D721Med (cell line): ENCODE measurements at regions not wholly inside any gene's neighbourhood (a gene's known extent, or its start where the extent isn't known, plus 50 kb on each side); places are given as distances from the start of the nearest gene placed in this dataset.
"Not testable (repeated sequence)": the region's sequence is repeated elsewhere in the genome, so short reads cannot be mapped to it uniquely, and the experiment has no call there.

Source experiments
- DNase-seq: peaks from one replicate; pipeline ENCODE4 v3.0.0; 2011; ENCODE audit warnings: low spot score; ENCODE audit not compliant: insufficient read length
- FAIRE-seq: peaks from 2 replicates; lab custom pipeline; 2011; peaks lifted over from hg19 to GRCh38; lab: Jason Lieb, UNC
- TF ChIP-seq, protein P1 (sequence below): IDR thresholded peaks from 2 replicates; pipeline ENCODE4 v1.5.1; 2012; ENCODE audit warnings: mild to moderate bottlenecking, control low read depth; ENCODE audit not compliant: insufficient read depth; ENCODE audit errors: missing control alignments

DNA sequence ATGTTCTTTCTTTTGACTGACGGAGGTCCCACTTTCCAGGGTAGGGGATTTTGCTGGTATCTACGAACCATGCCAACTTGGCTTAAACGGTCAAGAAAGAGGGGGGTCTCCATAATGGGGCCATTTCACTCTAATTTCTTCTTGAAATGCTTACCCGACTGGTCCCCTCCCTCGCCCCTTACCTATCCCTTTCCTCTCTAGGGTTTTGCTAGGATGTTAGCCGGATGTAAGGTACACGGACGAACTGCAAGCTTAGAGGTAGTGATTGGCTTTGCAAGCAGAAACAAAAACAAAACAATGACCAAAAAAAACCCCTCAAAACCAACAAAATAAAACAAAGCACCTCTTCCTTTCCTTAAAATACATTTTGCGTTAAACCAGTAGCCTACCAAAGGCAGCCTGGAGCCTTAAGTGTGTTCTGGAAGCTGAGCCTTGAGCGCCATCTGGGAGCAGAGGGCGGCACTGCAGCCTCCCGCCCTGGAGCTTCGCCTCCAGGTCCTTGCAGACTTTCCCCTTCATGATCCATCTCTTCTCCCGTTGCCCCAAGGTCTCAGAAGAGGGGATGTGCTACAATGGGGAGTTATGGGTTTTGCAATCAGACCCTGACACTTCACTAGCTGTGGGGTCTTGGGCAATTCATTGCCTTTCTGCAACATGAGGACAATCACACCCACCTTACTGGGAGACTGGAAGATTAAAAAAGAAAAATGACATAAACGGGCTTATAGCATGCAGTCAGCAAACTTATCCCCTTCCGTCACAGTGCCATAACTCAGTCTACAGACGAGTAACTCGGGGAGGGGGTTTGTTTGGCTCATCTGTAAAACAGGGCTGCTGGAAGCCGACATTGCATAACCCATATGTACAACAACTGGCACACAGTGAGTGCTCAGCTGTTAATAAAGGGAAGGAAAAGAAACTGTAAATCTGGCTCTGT, 125.9 kb upstream of the RRN3 start:
- not testable (repeated sequence) for DNase-seq, FAIRE-seq
- TF ChIP-seq, protein P1, sequence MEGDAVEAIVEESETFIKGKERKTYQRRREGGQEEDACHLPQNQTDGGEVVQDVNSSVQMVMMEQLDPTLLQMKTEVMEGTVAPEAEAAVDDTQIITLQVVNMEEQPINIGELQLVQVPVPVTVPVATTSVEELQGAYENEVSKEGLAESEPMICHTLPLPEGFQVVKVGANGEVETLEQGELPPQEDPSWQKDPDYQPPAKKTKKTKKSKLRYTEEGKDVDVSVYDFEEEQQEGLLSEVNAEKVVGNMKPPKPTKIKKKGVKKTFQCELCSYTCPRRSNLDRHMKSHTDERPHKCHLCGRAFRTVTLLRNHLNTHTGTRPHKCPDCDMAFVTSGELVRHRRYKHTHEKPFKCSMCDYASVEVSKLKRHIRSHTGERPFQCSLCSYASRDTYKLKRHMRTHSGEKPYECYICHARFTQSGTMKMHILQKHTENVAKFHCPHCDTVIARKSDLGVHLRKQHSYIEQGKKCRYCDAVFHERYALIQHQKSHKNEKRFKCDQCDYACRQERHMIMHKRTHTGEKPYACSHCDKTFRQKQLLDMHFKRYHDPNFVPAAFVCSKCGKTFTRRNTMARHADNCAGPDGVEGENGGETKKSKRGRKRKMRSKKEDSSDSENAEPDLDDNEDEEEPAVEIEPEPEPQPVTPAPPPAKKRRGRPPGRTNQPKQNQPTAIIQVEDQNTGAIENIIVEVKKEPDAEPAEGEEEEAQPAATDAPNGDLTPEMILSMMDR: peak; percentile 63

DNA sequence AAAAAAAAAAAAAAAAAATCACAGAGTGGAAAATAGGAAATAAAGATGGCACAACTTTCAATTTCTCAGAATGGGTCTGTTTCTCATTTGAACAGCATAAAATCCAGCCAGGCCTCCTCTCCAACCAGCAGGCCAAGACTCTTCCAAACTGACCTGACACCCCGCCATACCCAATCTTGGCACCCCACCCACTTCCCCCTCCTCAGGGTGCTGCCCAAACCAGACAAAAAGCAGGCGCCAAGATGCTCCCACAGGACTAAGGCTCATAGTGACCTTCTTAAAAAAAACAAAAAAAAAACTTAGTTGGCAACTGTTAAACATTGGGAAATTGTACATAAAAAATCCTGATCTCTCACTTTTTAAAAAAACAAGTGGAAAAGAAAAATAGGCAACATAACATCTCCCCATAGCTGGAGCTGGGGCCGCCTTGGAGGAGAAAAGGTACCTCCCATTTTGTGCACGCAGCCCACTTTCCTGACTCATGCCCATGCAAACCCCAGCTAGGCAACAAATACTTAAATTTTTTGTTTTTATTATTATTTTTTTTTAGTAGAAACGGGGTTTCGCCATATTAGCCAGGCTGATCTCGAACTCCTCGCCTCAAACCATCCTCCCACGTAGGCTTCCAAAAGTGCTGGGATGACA, 124.9 kb upstream of the RRN3 start:
- DNase-seq, FAIRE-seq: not testable (repeated sequence)

DNA sequence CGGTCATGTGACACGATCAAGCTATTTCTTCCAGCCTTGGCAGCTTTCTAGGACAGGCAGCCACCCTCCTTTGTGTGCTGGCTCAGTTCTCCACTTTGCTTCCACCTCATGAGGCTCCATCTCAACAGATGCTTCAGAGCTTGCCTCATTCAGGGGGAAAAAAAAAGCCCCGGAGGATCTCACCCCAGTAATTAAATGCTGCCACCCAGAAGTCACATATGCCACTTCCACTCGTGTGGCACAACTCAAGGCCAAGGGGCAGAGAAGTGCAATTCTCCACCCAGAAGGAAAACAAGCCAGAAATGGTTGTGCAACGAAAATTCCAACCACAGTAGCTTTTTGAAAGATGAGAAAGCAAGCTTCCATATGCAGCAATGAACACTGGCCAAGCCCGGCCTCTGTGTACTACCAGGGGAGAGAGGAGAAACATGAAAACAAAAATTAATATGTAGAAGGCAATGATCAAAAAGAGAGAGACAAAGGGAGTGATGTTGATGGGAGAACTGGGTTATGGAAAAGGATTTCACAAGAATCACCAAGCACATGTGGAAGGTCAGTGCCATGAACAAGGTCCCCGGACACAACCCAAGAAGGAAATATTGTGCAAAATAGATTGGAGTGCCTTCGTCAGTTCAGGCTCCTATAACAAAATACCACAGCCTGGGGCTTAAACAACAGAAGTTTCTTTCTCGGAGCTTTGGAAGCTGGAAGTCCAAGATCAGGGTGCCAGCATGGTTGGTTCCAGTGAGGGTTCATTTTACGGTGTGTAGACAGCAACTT, 113.3 kb upstream of the RRN3 start:
- DNase-seq, FAIRE-seq: not testable (repeated sequence)

DNA sequence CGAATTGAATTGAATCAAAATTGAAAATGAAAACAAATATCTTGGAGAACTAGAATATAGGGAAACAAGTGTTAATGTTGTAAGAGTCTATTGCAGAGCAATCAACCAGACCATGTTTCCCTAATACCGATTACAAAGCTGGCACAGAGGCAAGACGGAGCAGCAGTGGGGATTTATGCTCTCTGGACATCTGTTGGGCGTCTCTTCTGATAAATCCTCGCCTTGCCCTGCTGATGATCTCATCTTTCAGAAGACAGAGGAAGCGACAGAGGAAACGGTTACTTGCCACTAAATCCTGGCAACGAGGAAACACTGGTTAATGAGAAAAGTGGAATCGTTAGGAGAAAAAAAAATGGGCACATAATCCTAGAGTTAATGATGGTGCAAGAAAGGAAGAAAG, 112.4 kb upstream of the RRN3 start:
- DNase-seq (peak; percentile 6), FAIRE-seq (peak; percentile 75)

DNA sequence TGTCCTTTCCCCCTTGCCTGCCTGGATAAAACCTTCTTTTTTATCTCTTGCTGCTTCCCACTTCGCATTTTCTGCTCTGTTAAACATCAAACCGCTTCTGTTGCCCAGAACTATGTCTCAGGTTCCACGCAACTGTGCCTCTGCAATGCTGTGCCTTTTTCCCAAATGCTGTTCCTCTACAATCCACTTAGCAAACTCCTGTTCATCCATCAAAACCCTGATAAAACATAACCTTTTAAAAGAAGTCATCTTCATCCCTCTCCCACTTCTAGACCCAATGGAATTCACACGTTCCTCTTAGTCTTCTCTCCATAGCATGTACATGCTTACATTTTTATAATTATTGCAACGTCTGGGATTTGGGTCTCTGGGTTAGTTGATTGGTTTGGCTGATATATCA, 111.9 kb upstream of the RRN3 start:
- DNase-seq, FAIRE-seq: not testable (repeated sequence)

DNA sequence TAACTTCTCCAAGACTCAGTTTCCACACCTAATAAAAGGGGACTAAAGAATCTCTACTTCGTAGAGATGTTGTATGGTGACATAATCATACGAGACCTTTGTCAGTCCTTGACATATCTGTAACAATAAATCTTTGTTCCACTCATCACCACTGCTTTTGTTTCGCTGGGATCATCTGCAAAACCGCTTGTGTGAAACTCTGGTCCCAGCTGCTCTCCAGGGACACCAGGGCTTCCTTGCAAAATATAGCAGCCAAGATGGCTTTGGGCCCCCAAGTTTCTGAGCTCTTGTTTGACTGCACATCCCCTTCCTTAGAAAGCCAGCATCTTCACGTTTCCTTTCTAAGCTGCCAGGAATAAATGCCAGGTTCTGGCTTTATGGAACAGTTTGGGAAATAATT, 110.5 kb upstream of the RRN3 start:
- not testable (repeated sequence) for FAIRE-seq

DNA sequence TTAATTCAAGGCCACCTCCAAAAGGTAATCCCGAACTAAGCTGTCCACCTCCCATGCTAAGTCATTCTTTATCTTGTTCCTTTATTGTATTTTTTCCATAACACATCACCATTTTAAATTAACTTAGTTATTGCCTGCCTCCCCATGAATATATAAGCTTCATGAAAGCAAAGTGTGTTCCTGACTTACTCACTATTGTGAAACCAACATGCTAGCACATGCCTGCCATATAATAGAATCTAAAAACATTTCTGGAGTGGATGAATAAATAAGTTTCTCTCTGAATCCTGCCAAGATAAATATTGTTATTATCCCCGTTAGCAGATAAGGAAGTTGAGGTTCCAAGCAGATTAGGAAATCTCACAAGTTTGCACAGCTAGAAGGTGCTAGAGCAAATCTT, 98.7 kb upstream of the RRN3 start:
- not testable (repeated sequence) for FAIRE-seq, DNase-seq

More for the DNA sequence above, 110.5 kb upstream of the RRN3 start:
- not testable (repeated sequence) for DNase-seq

DNA sequence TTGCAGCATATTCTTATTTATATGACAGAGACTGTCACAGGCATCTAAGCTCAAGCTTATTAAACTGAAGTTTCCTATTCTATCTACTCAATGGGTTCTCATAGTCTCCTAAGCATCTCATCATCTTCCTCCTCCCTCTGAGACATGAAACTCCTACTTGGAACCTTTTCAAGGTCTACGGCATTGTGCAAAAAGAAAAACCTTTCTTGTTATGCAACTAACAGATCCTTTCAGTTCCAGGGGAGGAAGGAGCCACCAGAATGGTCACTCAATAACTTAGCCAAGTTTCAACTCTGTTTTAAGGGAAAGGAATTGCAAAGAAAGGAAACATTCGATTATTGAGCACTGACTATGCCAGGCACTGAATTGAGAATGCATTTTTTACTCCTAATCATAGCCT, 98.1 kb upstream of the RRN3 start:
- FAIRE-seq, DNase-seq: not testable (repeated sequence)

DNA sequence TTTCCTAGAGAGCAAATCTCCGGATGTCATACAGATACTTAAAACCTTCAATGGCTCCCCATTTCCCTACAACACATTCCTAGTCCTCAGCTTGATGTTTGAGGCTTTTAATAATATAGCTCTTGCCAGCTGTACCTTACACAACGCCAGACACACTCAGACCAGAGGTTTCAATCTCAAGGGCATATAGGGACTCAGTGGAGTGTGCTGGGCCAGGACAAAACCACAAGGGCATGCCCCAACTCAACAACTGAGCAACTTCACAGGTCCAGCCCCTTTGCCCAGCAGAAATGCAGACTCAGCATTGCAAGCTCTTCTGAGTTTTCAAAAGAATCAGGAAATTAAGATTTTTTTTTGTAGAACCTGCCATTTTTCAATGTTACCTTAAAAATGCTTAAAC, 95.4 kb upstream of the RRN3 start:
- FAIRE-seq, DNase-seq: not testable (repeated sequence)
